Lung (tissue), 11 donors: ENCODE measurements at regions not wholly inside any gene's neighbourhood (a gene's known extent, or its start where the extent isn't known, plus 50 kb on each side); places are given as distances from the start of the nearest gene placed in this dataset.

Experiments
- ATAC-seq: fragments of 200-7000 bp; cut with Tn5 transposase; one replicate; pipeline ENCODE4 v1.9.1; 2020; ENCODE audit warnings: moderate number of reproducible peaks; ENCODE audit not compliant: insufficient read depth, low FRiP score
- DNase-seq, 3 donors: peaks; one replicate each; pipeline ENCODE4 v3.0.0-alpha.2; 2013 to 2017
- H3K27ac ChIP-seq, 2 donors: one replicate each; pipeline ENCODE4 v1.5.1; 2013; ENCODE audit warnings: mild to moderate bottlenecking in 2 of 2, moderate library complexity in 2 of 2, control low read depth in 1 of 2, inconsistent platforms in 1 of 2, low read depth in 1 of 2, low read length in 1 of 2
- H3K27me3 ChIP-seq, 3 donors: one replicate each; pipeline ENCODE4 v1.5.1; 2013; ENCODE audit warnings: low read length in 2 of 3; ENCODE audit not compliant: control insufficient read depth in 3 of 3, insufficient read depth in 3 of 3
- H3K36me3 ChIP-seq, 4 donors: one replicate each; pipeline ENCODE4 v1.5.1; 2013; ENCODE audit warnings: low read length in 4 of 4, mild to moderate bottlenecking in 1 of 4, moderate library complexity in 1 of 4; ENCODE audit not compliant: control insufficient read depth in 4 of 4, insufficient read depth in 4 of 4
- H3K4me1 ChIP-seq, 5 donors: one replicate each; pipeline ENCODE4 v1.5.1; 2013; ENCODE audit warnings: low read length in 5 of 5, mild to moderate bottlenecking in 2 of 5, moderate library complexity in 1 of 5; ENCODE audit not compliant: control insufficient read depth in 5 of 5, insufficient read depth in 5 of 5
- H3K4me3 ChIP-seq: one replicate; pipeline ENCODE4 v1.5.1; 2013; ENCODE audit warnings: mild to moderate bottlenecking, control low read depth, moderate library complexity
- H3K9ac ChIP-seq, 2 donors: one replicate each; pipeline ENCODE4 v1.5.1; 2013; ENCODE audit warnings: low read length in 2 of 2, control low read depth in 1 of 2; ENCODE audit not compliant: insufficient read depth in 1 of 2
- H3K9me3 ChIP-seq, 4 donors: one replicate each; pipeline ENCODE4 v1.5.1; 2013; ENCODE audit warnings: low read length in 3 of 4, mild to moderate bottlenecking in 1 of 4, moderate library complexity in 1 of 4; ENCODE audit not compliant: control insufficient read depth in 4 of 4, insufficient read depth in 3 of 4
- CTCF ChIP-seq: IDR thresholded peaks from 2 replicates; pipeline ENCODE4 v1.5.1; 2012; ENCODE audit warnings: mild to moderate bottlenecking; ENCODE audit errors: control extremely low read depth, extremely low read depth
- WGBS, 2 donors: extraction: QIAGEN DNeasy Blood & Tissue Kit; methylation state at CpG; one replicate each; pipeline ENCODE4 v1.1.7; 2013; 5-methylcytosine and 5-hydroxymethylcytosine counted together
- donor health status: control.
- donor health status: control.
- donor health status: Bipolar disorder and iron deficiency.
- donor health status: healthy.
- donor health status: DM: yes; HTN: yes; CAD: no.

- 75 to 77% methylated on average over 8 of the region's 8 CpGs for WGBS, 2 donors
- no peak overlapping the region for H3K4me3 ChIP-seq
- no peaks in the 10 kb centered on the region for H3K9me3 ChIP-seq
- no peak overlapping the region for H3K27ac ChIP-seq
- H3K36me3 ChIP-seq = no peaks in the 10 kb centered on the region
- no peaks in the 10 kb centered on the region for H3K27me3 ChIP-seq
- no peak overlapping the region for H3K9ac ChIP-seq
- no peak for TF ChIP-seq CTCF
- DNase-seq (peak; percentile 67 to 87 (median 77)), ATAC-seq (no peak)
- H3K4me1 ChIP-seq = peaks cover 0 to 8% (median 0%) of the 10 kb centered on the region in 5 donors
Observed at GRCh38 chr12:12018454-12018853, 52.3 kb upstream of the BCL2L14 start.

- DNase-seq = no peak
- Histone ChIP-seq H3K27me3 (no peaks in the 10 kb centered on the region), H3K4me3 (no peak overlapping the region), H3K4me1 (peaks cover 0 to 8% (median 0%) of the 10 kb centered on the region in 5 donors), H3K36me3 (no peaks in the 10 kb centered on the region), H3K9ac (no peak overlapping the region), H3K9me3 (no peaks in the 10 kb centered on the region), H3K27ac (no peak overlapping the region)
- TF ChIP-seq CTCF = no peak
- 98% methylated on average over 9 of the region's 9 CpGs for WGBS, 2 donors
- ATAC-seq = no peak
Observed at GRCh38 chr12:12019881-12020280, 50.9 kb upstream of the BCL2L14 start.

- Histone ChIP-seq H3K36me3 (no peaks in the 10 kb centered on the region), H3K27me3 (no peaks in the 10 kb centered on the region), H3K9ac (no peak overlapping the region), H3K4me3 (no peak overlapping the region), H3K4me1 (peaks cover 0 to 8% (median 0%) of the 10 kb centered on the region in 5 donors), H3K27ac (no peak overlapping the region), H3K9me3 (no peaks in the 10 kb centered on the region)
- TF ChIP-seq CTCF = no peak
- no peak for DNase-seq
- 74 to 77% methylated on average over 4 of the region's 4 CpGs for WGBS, 2 donors
- no peak for ATAC-seq
Observed at GRCh38 chr12:12020762-12021161, 50.0 kb upstream of the BCL2L14 start.
